HepG2 (cell line): ENCODE measurements at regions not wholly inside any gene's neighbourhood (a gene's known extent, or its start where the extent isn't known, plus 50 kb on each side); places are given as distances from the start of the nearest gene placed in this dataset.

ENCODE experiments used
- ATAC-seq: fragments of 200-7000 bp; cut with Tn5 transposase; 3 replicates; pipeline ENCODE4 v1.9.1; 2020; ENCODE audit warnings: mild to moderate bottlenecking, moderate library complexity
- BruUV-seq: library from RNA; stranded (reverse); fragments of 400-500 nt; replicated peaks from 2 replicates; lab custom pipeline; 2021; lab: Mats Ljungman, UMichigan
- CTCF ChIA-PET: fragments of 300-600 bp; formaldehyde crosslinking; extraction: SDS; loops from one replicate; lab custom pipeline; 2021; ENCODE audit warnings: low total read pairs, inconsistent platforms, low intra/inter-chr PET ratio; lab: Yijun Ruan, JAX
- POLR2A ChIA-PET: fragments of 350-600 bp; sonication (Branson Sonifier 250); formaldehyde crosslinking; loops from one replicate; lab custom pipeline; 2020; ENCODE audit warnings: antibody characterized with exemption, inconsistent platforms; lab: Yijun Ruan, JAX
- DNase-seq: peaks from one replicate; pipeline ENCODE4 v3.0.0-alpha.2; 2015; ENCODE audit warnings: low spot score
- FAIRE-seq: peaks from 3 replicates; lab custom pipeline; 2011; peaks lifted over from hg19 to GRCh38; lab: Jason Lieb, UNC
- H2AFZ ChIP-seq: one replicate; pipeline ENCODE4 v1.6.1; 2011; ENCODE audit warnings: low read length, inconsistent platforms
- H3K27ac ChIP-seq: fragments of 300-600 bp; 3 replicates; pipeline ENCODE4 v1.8.0; 2011; ENCODE audit warnings: mixed run types, mild to moderate bottlenecking, mixed read lengths, low read length, inconsistent platforms; ENCODE audit not compliant: insufficient read depth; ENCODE audit errors: extremely low read length
- H3K27me3 ChIP-seq, 2 experiments: fragments of 200-600 bp in 1 of 2; 2 replicates in 1 of 2; 3 replicates in 1 of 2; pipeline versions ENCODE4 v1.6.0 to v1.8.0; 2011; ENCODE audit warnings: low read length in 2 of 2, mild to moderate bottlenecking in 2 of 2, moderate library complexity in 2 of 2, inconsistent platforms in 1 of 2; ENCODE audit not compliant: insufficient read depth in 2 of 2, control insufficient read depth in 1 of 2
- H3K36me3 ChIP-seq, 2 experiments: fragments of 200-600 bp in 1 of 2; replicated peaks in 1 of 2; 2 replicates in 1 of 2; 3 replicates in 1 of 2; pipeline versions ENCODE4 v1.5.1 to v1.8.0; 2011; ENCODE audit warnings: low read length in 2 of 2, inconsistent platforms in 1 of 2; ENCODE audit not compliant: insufficient read depth in 2 of 2, control insufficient read depth in 1 of 2
- H3K4me1 ChIP-seq: 2 replicates; pipeline ENCODE4 v1.5.1; 2012; ENCODE audit warnings: low read length, inconsistent platforms; ENCODE audit not compliant: insufficient read depth
- H3K4me2 ChIP-seq: 2 replicates; pipeline ENCODE4 v1.6.0; 2011; ENCODE audit warnings: low read depth, low read length, inconsistent platforms
- H3K4me3 ChIP-seq, 3 experiments: fragments of 200-600 bp in 1 of 3; sonication (generic), shearing (Covaris generic) in 1 of 3; replicated peaks in 1 of 3; 2 replicates each; pipeline ENCODE4 v1.5.1; 2011 to 2016; ENCODE audit warnings: low read length in 3 of 3, inconsistent platforms in 2 of 3, low read depth in 2 of 3, mild to moderate bottlenecking in 2 of 3, control low read depth in 1 of 3, mixed read lengths in 1 of 3; ENCODE audit not compliant: insufficient read depth in 1 of 3
- H3K79me2 ChIP-seq: one replicate; pipeline ENCODE4 v1.6.1; 2011; ENCODE audit warnings: low read length, inconsistent platforms; ENCODE audit not compliant: insufficient read depth
- H3K9ac ChIP-seq: 2 replicates; pipeline ENCODE4 v1.6.0; 2011; ENCODE audit warnings: mild to moderate bottlenecking, low read depth, low read length, inconsistent platforms; ENCODE audit not compliant: insufficient read depth
- H3K9me3 ChIP-seq: 2 replicates; pipeline ENCODE4 v1.5.1; 2012; ENCODE audit warnings: mild to moderate bottlenecking, low read length
- H4K20me1 ChIP-seq: 2 replicates; pipeline ENCODE4 v1.6.0; 2011; ENCODE audit warnings: inconsistent platforms, mild to moderate bottlenecking, low read length, moderate library complexity; ENCODE audit not compliant: insufficient read depth
- KMT2A ChIP-seq: sonication (generic); formaldehyde crosslinking; IDR thresholded peaks from 2 replicates; pipeline ENCODE4 v1.4.0; 2020; ENCODE audit warnings: missing genetic modification reagents
- MAFF ChIP-seq: IDR thresholded peaks from 2 replicates; pipeline ENCODE4 v1.6.1; 2011; ENCODE audit warnings: low read depth, low read length, improper control_type of control experiment
- MAFK ChIP-seq, 2 experiments: IDR thresholded peaks in 1 of 2; conservative IDR thresholded peaks in 1 of 2; 2 replicates each; pipeline ENCODE4 v1.6.1; 2011; ENCODE audit warnings: improper control_type of control experiment in 2 of 2, low read length in 2 of 2
- ZNF160 ChIP-seq: sonication (generic); formaldehyde crosslinking; IDR thresholded peaks from 2 replicates; pipeline ENCODE4 v1.8.0; 2022; ENCODE audit warnings: mild to moderate bottlenecking, inconsistent platforms, missing genetic modification reagents
- WGBS: methylation state at CpG from one replicate; pipeline ENCODE4 v1.1.6; 2017; ENCODE audit warnings: low lambda C conversion rate; 5-methylcytosine and 5-hydroxymethylcytosine counted together
- in situ Hi-C: cut with HindIII; loops from 2 replicates; pipeline ENCODE4 v1.10.0; 2017; ENCODE audit warnings: low pct_unique_long_range_greater_than_20kb; ENCODE audit not compliant: extremely low pct_ligation_motif_present
- intact Hi-C: fragments of 100-400 bp; cut with micrococcal nuclease; formaldehyde crosslinking; loops from one replicate; pipeline ENCODE4 v1.10.0; 2022; ENCODE audit not compliant: unreplicated experiment
- TF ChIP-seq, protein P1 (sequence below): sonication (generic); formaldehyde crosslinking; IDR thresholded peaks from 2 replicates; pipeline ENCODE4 v1.5.1; 2020; ENCODE audit warnings: mild to moderate bottlenecking, missing genetic modification reagents, moderate library complexity
- TF ChIP-seq, protein P2 (sequence below): sonication (generic); formaldehyde crosslinking; IDR thresholded peaks from 2 replicates; pipeline ENCODE4 v1.8.1; 2023; ENCODE audit warnings: missing genetic modification reagents, mild to moderate bottlenecking, borderline replicate concordance

DNA sequence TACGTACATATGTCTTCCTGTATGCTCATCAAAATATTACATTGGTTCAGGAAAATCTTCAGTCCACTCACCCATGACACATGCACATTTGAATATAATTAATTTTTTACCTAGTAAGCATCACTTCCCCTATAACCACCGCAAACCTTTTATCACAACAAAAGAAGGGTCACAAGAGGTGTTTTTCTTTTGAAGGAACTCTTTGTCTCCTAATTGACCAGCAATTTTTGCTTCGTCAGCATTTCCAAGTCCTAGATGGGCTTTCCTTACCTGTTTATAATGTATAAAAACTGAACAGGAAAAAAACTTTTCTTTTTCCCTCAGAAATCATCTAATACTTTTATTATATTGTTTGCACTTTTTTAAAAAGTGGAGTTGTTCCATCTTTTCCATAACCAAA is 631.3 kb downstream of the PLA2G4A start:
- Histone ChIP-seq H3K9ac (no peak overlapping the region), H2AFZ (no peak overlapping the region), H3K4me2 (no peak overlapping the region), H3K79me2 (no peaks in the 10 kb centered on the region), H3K4me1 (no peaks in the 10 kb centered on the region), H3K36me3 (no peaks in the 10 kb centered on the region), H4K20me1 (no peaks in the 10 kb centered on the region), H3K27ac (no peak overlapping the region), H3K9me3 (peaks cover 10% of the 10 kb centered on the region), H3K4me3 (no peak overlapping the region), H3K27me3 (no peaks in the 10 kb centered on the region)
- no TSS peak for BruUV-seq
- CTCF ChIA-PET: no interaction called here
- in situ Hi-C loops: no loop called here
- ATAC-seq: no peak
- POLR2A ChIA-PET: no interaction called here
- peak; percentile 95 to 98 for TF ChIP-seq MAFK (conservative IDR thresholded peaks at IDR 0.05 in 1 of 2, IDR thresholded peaks at IDR 0.05 in 1 of 2; ENCODE audit: low read length in 2 of 2)
- TF ChIP-seq, protein P1, sequence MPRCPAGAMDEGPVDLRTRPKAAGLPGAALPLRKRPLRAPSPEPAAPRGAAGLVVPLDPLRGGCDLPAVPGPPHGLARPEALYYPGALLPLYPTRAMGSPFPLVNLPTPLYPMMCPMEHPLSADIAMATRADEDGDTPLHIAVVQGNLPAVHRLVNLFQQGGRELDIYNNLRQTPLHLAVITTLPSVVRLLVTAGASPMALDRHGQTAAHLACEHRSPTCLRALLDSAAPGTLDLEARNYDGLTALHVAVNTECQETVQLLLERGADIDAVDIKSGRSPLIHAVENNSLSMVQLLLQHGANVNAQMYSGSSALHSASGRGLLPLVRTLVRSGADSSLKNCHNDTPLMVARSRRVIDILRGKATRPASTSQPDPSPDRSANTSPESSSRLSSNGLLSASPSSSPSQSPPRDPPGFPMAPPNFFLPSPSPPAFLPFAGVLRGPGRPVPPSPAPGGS (CRISPR knock-in tag): no peak
- peak; percentile 98 for TF ChIP-seq MAFF
- no peak for TF ChIP-seq KMT2A
- DNase-seq: no peak
- intact Hi-C loops: no loop called here
- 17% methylated on average over 3 of the region's 3 CpGs for WGBS
- FAIRE-seq: no peak

DNA sequence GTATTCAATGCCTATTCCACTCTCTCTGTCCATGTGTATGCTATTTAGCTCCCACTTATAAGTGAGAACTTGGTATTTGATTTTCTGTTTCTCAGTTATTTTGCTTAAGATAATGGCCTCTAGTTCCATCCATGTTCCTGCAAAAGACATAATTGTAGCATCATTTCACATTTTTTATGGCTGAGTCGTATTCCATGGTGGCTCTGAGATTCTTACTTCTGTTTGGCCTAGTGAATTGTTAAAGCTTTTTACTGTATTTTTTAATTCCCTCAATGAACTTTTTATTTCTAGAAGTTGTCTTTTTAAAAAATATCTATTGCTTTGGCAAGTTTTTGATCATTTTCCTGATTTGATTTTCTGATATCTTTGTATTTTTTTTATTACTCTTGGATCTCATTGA is 635.6 kb downstream of the PLA2G4A start:
- Histone ChIP-seq H3K9me3 (peaks cover 24% of the 10 kb centered on the region), H3K9ac (no peak overlapping the region), H3K27me3 (no peaks in the 10 kb centered on the region), H3K4me1 (no peaks in the 10 kb centered on the region), H3K36me3 (no peaks in the 10 kb centered on the region), H4K20me1 (no peaks in the 10 kb centered on the region), H3K4me2 (no peak overlapping the region), H3K79me2 (no peaks in the 10 kb centered on the region), H3K27ac (no peak overlapping the region), H2AFZ (no peak overlapping the region), H3K4me3 (no peak overlapping the region)
- no TSS peak for BruUV-seq
- TF ChIP-seq, protein P2, sequence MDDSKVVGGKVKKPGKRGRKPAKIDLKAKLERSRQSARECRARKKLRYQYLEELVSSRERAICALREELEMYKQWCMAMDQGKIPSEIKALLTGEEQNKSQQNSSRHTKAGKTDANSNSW: no peak
- TF ChIP-seq ZNF160 (CRISPR knock-in tag) (peak; percentile 92), MAFK (conservative IDR thresholded peaks at IDR 0.05 in 1 of 2, IDR thresholded peaks at IDR 0.05 in 1 of 2; ENCODE audit: low read length in 2 of 2) (no peak)
- CTCF ChIA-PET: no interaction called here
- FAIRE-seq: no peak
- no peak for DNase-seq
- ATAC-seq: no peak
- in situ Hi-C loops: no loop called here
- 2% methylated on average over 1 of the region's 1 CpG for WGBS
- intact Hi-C loops: no loop called here
- POLR2A ChIA-PET: no interaction called here
